Dedifferentiated amniotic fluid mesenchymal stem cell (primary cell): ENCODE measurements at regions not wholly inside any gene's neighbourhood (a gene's known extent, or its start where the extent isn't known, plus 50 kb on each side); places are given as distances from the start of the nearest gene placed in this dataset.

Experiments used
- DNase-seq: peaks from one replicate; pipeline ENCODE4 v3.0.0-alpha.2; 2016; ENCODE audit errors: extremely low spot score

DNA sequence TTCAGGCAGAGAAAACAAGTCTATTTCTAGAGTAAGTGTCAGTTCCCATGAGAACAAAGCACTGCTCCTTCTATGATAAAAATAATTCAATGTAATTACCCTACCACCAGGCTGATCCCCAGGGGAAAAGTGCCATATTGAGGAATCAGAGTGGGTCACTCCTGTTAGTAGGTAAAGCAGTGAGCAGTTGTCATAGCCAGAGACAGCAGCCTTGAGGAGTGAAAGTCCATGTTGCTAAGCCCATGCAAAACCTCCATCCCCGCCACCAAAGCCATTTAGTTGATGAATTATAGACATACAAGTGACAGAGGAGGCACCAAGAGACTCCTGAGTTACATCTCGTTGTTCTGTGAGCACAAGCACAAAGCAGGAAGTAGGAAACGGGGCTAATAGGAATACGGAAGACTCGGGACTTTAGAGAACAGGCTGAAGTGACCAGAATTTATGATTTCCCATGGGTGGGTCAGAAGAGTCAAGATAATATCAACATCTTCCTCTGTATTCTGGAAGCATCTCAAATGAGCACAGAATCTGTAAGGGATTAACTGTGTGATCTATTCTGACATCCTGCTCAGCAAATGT, 197.9 kb downstream of the MAFB start:
- DNase-seq = no peak

DNA sequence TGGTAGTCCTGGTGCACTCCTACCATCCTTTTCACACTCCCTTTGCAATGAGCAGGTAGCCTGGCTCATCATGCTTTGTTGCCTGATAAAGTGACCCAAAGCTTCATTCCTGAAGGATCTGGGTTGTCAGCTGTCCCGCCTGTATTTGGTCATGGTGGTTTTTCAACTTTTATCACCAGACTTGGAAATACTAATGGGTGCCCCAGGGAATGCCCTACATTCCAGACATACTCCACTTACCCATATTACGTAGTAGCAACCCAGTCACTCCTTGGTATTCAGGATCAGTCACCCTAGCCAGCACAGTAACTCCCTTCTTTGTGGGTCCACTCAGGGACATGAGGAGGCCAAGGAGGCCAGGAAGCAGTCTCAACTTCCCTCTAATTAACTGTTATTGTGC, 199.2 kb downstream of the MAFB start:
- no peak for DNase-seq

DNA sequence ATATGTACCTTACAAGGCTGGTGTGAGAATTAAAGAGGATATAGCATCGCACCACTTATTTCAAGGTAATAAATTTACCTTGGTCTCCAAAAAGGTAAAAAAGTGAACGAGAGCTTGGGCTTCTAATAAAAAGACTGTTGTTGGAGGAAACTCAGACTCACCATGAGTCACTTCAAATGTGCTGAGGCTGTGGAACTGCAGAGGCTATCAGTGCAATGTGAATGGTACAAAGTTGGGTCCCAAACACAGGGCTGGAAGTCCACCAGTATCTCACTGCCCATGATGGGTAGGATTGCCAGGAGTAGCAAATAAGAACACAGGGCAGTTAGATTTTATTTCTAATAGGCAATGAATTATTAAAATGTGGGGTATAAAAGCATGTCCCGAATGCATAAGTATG, 200.6 kb downstream of the MAFB start:
- no peak for DNase-seq

DNA sequence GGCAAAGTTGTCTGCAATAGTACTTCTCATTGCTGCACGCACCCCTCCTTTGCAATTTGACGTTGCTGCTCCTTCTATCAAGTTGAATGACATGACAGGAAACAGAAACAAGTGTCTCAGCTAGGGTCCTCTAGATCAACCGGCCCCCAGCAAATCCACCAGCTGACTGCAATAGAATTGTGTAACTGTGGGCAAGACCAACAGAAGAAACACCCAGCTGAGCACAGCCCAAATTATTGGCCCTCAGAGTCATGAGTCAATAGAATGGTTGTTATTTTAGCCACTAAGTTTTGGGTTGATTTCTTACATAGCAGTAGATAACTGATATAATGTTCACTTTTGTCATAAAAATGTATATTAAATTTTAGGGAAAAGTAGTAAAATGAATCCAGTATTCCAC, 202.7 kb downstream of the MAFB start:
- DNase-seq = no peak

DNA sequence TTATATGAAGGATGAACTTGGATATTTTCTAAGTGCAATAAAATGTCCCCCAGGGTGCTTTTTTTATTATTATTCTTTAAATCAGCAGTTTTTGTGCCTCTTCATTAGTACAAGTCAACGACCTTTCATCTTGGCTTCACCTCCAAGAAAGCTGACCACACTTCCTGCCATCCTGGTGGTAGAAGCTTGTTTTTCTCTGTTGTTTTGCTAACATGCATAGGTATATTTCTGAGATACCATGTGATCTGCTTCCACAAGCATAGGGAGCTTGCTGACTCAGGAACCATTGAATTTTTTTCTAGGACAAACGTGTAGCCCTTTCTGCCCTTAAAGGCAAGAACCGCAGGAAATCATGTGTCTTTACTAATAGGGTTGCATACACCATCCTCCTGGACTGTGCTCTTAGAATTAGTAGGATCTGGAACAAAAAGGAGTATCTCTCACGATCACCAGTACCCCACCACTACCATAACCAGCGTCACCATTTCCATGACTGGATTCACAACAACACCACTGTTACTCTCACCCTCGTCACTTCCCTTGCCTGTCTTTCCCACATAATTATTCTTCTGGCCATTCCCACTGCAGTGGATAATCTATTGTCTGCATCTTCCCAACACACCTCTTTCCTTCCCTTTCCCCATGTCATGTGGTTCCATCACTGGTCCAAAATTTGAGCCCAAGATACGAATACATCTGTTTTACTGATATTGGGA, 207.1 kb downstream of the MAFB start:
- no peak for DNase-seq

DNA sequence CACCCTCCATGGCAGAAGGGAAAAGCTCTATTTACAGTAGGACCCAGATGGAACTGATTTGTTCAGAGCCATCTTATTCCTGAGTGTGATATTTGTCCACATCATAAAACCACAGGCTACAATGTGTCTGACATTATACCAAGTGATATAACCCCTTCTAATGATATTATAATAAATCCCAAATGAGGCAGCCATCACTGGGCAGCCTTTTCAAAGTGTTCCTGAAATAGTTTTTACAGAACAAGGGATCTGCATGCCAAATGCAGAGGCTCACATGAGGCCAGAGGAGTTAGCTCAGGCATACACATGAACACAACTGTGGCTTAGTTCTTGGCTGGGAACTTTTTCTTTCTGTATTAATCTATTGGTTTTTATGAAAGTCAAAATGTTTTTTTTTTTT, 207.7 kb downstream of the MAFB start:
- DNase-seq = no peak

DNA sequence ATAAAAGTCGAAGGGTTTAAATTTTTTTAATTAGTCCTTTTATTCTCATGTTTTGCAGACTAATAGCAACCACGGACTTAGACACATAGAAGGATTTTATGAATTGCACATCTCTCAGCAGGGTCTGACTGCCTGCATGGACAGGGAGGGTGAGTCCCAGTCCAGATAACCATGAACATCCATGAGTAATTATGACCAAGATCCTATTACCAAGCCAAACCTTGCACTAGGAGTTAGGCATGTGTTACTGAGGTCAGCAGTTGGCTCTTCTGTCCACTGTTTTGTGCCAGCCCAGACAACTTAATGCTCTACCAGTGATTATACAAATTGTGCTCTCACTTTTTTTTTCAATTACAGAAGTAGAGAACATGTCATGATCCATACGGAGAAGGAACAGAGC, 211.2 kb downstream of the MAFB start:
- DNase-seq = no peak

DNA sequence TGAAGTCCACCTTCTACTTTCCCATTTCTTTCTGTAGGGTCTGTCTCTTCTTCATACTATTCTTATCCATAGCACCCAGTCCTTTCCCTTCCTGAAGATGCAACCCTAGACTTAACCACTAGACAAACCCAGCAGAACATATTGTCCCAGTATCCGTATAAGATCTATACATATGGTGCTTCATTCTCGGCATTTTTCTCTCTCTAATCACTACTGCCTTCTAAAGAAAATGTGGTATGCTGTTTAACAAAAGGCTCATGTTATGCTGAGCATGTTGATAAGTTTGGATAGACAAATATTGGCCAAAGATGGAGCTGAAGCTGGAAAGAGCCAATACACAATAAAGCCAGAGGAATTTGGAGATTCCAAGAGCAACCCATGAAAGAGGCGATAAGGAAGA, 212.6 kb downstream of the MAFB start:
- DNase-seq = no peak

DNA sequence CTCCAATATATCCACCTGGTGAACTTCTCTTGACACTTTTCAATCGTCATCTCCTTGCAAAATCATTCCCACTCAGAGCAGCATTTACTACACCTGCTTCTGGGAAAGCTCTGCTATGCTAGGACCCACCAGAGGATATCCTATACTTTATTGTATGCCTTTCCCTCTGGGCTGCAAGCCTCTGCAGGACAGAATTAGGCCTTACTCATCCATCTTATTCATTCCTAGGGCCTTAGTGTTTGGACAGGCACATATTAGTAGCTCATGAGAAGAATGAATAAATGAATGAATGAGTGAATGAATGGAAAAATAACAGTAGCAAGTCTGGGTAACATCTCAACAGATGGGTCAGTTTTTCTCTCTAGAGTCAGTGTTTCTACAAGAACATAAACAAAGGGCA, 216.1 kb downstream of the MAFB start:
- no peak for DNase-seq

DNA sequence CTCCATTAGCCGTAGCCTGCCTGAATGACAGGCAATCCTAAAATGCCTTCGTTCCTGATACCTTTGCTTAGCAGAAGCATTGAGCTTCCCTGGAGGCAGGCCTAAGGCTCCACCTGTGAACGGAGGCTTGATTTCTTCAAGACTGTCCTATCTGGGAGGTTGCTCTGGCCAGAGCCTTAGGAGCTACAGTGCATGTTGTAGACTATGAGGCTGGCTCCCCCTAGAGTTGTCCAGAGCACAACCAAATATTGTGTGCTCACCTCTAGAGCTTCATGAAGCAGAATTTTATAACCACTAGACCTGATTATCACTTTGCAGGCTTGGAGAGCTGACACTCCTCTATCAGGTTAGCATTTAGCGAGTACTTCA, 217.8 kb downstream of the MAFB start:
- DNase-seq = no peak

DNA sequence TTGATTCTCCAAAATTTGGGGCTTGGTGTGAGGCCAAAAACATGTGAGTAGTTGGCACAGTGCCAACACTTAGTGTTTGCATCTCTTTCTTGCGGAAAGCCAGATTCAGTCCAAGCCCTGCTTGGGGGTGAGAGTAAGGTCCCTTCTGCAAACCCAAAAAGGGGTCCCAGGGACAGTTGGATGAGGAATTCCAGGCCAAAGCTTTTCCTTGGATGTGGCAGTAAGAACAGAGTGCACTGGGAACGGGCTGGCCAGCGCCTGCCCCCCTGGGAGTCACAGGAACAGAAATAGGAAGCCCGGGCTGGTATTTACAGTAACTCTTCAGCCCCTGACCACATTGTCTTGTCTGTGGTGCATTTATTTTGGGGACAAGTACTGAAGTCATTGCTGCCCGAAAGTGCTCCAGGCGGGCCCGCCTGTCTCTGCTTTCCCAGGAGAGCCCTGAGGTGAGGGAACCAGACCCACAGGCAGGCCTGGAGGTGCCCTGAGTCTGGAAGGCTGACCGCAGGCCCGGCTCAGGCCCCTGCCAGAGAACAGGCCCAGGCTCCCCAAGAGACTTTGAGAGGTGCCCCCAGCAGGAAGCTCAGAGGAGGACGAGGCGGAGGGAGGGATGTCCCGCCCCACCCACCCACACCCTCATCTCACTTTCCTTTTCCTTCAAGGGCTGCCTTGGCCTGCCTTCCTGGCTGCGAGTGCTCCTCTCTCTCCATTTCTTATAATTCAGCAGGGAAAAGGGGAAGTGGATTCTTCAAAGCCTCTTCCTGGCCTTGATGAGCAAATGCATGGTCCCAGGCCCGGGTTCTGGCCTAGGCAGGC, 218.4 kb downstream of the MAFB start:
- DNase-seq = no peak

DNA sequence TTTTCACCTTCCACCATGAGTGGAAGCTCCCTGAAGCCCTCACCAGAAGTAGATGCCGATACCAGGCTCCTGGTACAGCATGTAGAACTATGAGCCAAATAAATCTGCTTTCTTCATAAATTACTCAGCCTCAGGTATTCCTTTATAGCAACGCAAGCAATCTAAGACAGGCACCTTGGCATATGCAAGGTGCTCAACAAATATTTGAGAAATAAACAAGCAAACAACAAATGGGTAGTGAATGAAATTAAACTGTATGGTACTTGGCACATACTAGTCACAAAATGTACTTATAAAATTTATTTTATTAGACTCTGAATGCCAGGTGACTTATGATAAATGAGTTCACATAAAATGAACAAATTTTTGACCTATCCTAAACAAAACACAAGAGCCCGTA, 220.3 kb downstream of the MAFB start:
- DNase-seq = no peak

DNA sequence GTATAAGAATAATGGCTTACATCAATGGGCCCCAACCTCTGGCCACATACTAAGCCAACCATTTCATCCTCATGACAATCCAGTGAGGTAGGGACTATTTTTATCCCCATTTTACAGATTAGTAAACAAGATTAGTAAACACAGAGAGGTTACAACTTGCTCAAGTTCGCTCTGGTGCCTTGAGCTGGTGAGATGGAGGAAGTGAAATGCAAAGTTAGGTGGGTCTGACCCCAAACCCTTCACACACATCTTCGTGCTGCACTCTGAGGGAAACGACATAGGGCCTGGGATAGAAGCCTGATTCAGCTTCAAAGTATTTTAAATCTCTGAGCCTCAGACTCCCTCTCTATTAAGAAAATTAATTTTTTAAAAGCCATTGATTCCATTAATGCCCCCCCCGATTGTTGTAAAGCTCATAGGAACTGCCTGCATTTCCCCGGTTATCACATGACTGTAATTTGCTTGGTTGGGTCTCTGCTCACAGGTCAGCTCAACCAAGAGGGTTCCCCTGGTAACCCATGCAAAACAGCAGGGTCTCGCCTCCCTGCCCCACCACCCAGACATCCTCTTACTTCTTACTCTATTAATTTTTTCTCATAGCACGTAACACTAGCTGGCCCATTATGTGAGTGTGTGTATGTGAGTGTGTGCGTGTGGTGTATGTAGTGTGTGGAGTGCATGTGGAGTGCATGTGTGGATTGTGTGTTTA, 221.2 kb downstream of the MAFB start:
- DNase-seq = no peak

DNA sequence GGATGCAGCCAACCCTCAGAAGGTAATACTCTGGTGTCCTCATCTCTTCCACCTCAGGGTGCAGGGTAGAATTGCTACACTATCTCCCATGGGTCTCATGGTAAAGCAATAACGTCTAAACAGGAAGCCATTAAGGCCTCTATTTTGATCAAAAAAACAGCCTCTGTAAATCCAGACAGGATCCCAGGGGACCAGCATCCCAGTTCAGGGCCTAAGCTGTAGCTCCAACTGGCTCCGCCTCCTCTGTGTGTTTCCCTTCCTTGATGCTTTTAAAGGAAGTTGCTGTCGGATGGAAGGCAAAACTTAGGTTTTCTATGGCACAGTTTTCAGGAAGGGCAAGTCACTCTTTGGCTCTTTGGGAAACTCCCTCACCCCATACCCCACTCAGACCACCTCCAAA, 222.0 kb downstream of the MAFB start:
- DNase-seq = no peak

DNA sequence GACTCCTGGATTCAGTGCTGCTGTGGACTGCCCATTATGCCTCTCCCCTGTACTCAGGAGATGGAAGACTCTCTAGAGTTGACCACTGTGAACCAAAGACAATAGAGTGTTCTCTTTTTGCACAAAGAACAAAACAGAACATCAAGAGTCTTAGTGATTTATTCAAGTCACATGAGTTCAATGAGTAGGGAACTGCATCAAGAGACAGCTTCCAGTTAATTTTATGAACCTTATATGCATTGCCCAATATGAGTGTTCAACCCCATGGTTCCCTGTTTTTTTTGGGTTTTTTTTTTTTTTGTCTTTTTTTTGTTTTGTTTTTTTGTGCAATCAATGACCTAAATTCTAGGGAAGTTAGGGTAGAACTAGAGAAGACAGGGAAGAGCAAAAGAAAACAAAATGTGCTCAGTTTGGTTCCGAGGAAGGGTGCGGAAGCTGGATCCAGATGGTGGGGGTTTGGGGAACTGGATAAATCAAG, 224.3 kb downstream of the MAFB start:
- no peak for DNase-seq

DNA sequence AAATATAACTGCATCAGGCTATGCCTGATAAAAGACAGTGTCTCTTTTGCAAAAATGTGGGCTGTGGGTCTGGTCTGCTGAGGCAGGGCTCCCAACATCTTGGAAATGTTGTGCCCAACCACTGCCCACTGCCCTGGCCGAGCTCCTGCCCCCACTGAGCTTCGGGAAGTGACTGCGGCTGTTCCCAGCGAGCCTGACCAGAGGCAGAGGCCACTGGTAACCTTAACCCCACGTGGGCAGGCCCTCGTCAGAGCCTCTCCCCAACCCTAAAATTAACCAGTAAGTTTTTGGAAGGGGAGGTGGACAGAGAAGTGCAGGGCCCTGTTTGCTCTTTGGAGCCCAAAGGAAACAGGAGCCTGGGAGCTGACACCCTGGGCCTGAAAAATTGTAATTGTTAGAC, 225.9 kb downstream of the MAFB start:
- no peak for DNase-seq

DNA sequence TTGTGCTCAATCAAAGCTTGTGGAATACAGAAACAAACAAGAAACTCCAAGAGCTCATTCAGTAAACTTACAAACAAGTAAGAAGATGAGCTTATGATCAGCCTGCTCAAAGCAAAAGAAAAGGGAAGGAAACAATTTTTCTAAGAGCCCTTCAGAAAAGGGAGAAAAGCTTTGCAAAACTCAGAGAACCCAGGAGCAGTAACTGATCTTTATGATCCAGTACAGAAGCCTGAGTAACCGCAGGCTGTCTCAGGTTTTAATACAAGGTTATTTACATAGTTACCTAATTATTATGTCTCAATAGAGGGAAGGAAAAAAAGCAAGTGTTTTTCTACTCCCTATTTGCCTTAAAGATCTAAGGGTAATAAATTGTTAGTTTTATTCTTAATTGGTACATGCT, 226.5 kb downstream of the MAFB start:
- no peak for DNase-seq

DNA sequence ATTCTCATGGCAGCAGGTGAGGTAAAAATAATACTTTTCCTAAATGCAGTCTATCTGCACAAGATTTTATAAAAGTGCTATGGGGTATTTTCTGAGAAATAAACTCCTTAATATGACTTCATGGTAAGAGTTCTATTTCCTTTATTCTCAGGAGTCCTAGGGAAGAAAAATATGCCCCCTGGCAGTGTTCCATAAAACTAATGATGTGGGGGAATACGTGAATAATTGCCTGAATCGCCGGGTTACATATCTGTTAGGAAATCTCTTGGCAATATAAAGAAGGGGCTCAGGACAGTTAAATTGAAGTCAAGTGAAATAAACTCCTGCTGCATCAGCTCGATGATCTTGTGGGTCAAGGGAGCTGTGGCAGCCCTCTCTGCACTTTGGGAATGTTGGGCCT, 229.7 kb downstream of the MAFB start:
- DNase-seq = no peak

DNA sequence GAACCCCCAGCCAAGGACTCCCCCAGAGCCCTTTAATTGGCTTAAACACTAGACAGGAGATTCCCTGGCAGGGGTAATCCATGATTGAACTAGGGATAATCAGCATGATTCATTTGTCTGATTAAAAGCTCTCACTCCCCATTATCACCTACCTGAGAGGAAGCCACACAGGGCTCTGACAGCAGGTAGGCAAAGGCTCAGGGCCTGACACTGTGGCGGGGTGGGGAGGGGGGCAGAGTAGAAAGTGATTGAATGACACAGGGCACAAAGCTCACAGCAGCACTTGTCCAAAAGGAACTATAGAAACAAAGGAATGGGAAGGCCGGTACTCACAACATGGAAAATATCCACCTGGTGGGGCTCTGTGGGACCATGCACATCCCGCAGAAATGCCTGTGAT, 231.6 kb downstream of the MAFB start:
- no peak for DNase-seq

DNA sequence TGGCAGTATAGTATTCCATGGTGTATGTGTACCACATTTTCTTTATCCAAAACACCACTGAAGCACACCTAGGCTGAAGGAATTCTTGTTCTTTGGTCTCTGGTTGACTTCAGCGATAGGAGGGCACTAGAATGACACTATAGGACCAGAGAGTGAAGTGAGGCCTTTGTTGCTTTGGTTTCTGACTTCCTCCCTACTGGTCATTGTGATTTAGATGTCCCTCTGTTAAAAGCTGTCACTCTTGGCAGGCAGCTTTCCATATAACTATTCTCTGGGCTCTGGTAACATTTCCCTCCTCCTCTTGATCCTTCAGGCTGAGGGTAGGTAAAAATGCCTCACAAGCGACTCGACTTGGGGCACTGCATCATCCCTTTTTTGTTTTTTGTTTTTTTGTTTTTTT, 236.3 kb downstream of the MAFB start:
- DNase-seq = no peak

DNA sequence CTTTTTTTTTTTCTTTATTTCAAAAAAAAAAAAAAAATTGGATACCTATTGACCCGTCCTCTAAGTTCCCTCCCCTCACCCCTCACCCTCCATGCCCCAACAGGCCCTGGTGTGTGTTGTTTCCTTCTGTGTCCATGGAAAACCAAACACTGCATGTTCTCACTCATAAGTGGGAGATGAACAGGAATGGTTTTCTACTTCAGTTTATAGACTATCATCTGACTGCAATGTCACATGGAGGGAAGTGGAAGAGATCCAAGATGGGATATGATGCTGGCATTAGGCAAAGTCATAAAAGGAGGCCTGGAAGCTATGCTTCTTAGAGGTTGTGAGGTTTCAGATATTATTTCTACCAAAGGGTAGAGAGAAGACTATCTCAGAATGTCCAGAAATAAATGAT, 237.5 kb downstream of the MAFB start:
- no peak for DNase-seq

DNA sequence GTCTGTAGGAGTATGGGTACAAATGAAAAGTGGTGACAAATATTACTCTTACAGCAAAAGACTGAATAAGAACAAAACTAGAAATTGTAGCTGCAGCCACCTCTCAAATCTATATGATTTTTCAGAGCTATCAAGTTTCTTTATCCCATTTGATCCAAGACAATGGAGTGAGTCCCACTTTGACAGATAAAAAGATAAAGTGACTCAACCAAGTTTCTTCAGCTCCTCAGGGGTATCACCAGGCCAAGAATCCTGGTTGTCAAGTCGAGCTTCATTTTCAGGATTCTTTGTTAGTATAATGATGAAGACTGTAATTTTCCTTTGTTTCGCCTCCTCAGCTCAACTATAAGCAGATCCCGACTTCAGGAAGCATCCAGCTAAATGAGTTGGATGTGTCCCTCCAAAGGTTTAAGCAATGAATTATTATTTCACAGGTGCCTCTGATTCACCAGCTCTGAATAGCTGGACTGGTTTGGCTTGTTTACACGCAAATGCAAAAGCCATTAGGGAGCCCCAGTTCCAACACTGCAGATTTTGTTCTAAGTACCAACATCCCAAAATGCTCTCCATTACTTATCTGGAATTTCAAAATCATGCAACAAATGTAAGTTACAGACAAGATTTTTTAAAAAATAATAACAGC, 238.9 kb downstream of the MAFB start:
- DNase-seq = no peak
